Activated CD4-positive, alpha-beta T cell treated with anti-CD3 and anti-CD28 coated beads, Interleukin-2, Interleukin-4, amounts not matched to agents 100 ng/mL and 50 ng/mL, durations not matched to agents 16 hours and 8 hours (primary cell): ENCODE measurements at regions not wholly inside any gene's neighbourhood (a gene's known extent, or its start where the extent isn't known, plus 50 kb on each side); places are given as distances from the start of the nearest gene placed in this dataset.
"Not testable (repeated sequence)": the region's sequence is repeated elsewhere in the genome, so short reads cannot be mapped to it uniquely, and the experiment has no call there.

Experiments
- DNase-seq: peaks from one replicate; pipeline ENCODE4 v3.0.0-alpha.2; 2020; ENCODE audit warnings: low spot score

GRCh38 chr2:2896011-2896410 is 481.6 kb downstream of the EIPR1 start:
- no peak for DNase-seq

DNA sequence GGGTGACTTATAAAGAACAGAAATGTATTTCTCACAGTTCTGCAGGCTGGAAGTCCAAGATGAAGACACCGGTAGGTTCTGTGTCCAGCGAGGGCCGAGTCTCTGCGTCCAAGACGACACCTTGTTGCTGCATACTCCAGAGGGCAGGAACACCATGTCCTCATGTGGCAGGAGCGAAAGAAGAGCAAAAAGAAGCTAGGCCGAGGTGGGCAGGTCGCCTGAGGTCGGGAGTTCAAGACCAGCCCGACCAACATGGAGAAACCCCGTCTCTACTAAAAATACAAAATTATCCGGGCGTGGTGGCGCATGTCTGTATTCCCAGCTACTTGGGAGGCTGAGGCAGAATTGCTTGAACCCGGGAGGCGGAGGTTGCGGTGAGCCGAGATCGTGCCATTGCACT is 483.6 kb downstream of the EIPR1 start:
- not testable (repeated sequence) for DNase-seq

- DNase-seq, result no peak
Observed at GRCh38 chr2:2892892-2893291, 484.7 kb downstream of the EIPR1 start.

- no peak for DNase-seq
Observed at GRCh38 chr2:2892378-2892777, 485.2 kb downstream of the EIPR1 start.

GRCh38 chr2:2890901-2891300 is 486.7 kb downstream of the EIPR1 start:
- no peak for DNase-seq

GRCh38 chr2:2890246-2890645 is 487.4 kb downstream of the EIPR1 start:
- no peak for DNase-seq

DNA sequence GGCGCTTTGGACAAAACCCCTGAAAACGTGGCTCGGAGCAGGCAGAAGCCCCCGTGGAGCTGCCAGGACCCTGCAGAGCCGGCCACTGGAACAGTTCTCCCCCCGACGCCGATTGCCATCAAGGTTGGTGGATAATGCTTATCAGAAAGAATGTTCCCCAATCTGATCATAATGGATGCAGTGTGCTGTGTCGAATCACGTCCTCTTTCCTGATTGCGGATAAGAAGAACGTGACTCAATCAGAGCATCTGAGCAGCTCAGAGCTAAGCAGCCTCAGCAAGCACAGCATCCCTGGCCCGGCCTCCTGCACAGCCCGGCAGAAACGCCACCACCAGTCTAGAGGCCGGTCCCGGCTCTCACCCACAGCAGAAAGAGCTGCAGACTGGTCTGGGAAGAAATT is 488.0 kb downstream of the EIPR1 start:
- no peak for DNase-seq

DNA sequence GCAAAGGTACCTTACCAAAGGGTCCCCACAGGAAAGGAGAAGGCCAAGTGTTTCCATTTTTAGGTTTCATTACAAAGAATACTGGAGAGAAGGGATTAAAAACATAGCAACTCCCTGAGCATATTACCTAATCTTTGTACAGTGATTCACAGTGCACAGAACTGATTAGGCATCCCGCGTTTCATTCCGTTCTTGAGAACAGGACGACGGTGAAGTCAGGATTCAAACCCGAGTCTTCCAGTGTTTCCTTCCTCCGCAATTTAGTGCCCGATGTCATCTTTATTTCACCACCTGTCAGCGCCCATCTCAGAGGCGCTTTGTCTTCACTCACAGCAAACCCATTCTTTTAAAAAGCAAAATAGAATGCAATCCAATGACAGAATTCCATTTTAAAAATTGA is 488.5 kb downstream of the EIPR1 start:
- no peak for DNase-seq

GRCh38 chr2:2887772-2888387 is 489.7 kb downstream of the EIPR1 start:
- DNase-seq, result no peak

DNA sequence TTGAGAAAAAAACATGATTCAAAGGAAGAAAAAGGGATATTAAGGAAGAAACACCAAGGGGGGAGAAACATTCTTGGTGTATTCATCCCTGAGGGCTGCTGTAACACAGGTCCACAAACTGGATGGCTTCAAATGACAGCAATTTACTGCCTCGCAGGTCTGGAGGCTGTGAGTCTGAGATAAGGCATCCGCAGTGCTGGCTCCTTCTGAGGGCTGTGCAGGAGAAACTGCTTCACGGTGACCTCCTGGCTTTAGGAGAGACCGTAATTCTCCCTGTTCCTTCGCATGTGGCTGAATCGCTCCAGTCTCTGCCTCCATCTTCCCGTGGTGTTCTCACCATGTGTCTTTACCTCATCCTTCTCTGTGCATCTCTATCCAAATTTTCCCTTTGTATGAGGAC is 490.7 kb downstream of the EIPR1 start:
- no peak for DNase-seq

GRCh38 chr2:2881499-2881898 is 496.1 kb downstream of the EIPR1 start:
- DNase-seq, result no peak

DNA sequence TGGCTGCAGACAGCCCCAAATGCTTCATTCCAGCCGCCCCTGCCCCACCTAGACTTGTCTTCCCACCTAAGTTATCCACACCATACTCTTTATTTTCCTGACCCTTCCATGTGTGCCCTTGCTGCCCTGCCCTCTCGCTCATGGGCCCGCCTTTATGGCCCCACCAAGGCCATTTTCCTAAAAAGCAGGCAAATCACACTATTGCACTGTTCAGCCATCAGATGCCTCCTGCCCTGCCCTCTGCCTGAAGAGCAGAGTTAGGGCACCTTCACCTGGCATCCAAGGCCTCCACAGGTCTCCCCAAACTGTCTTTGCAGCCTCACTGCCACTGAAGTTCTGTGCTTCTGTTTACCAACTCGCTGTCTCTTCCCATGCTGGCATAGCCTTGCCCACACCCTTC is 496.7 kb downstream of the EIPR1 start:
- no peak for DNase-seq

- DNase-seq, result no peak
Observed at GRCh38 chr2:2879781-2880180, 497.8 kb downstream of the EIPR1 start.

GRCh38 chr2:2879071-2879470 is 498.5 kb downstream of the EIPR1 start:
- no peak for DNase-seq

DNA sequence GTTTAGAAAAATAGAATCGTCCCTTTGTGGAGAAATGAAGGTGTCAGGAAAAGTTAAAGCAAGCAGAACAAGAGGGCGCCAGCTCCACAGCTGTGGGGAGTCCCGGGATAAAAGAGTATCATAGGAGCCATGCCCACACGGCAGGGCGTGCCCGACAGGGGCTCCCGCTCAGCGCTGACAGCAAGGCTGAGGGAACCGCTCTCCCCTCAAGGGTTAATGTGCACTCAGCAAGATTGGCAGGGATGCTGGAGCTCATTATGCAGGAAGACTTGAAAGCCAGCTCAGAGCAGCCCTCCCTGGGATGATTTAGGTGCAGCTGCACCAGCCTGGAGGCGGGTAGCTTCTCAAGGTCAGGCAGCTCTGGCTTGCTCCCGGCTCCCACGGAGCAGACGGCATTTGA is 500.2 kb downstream of the EIPR1 start:
- DNase-seq, result no peak

GRCh38 chr2:2876331-2877221 is 501.0 kb downstream of the EIPR1 start:
- no peak for DNase-seq

DNA sequence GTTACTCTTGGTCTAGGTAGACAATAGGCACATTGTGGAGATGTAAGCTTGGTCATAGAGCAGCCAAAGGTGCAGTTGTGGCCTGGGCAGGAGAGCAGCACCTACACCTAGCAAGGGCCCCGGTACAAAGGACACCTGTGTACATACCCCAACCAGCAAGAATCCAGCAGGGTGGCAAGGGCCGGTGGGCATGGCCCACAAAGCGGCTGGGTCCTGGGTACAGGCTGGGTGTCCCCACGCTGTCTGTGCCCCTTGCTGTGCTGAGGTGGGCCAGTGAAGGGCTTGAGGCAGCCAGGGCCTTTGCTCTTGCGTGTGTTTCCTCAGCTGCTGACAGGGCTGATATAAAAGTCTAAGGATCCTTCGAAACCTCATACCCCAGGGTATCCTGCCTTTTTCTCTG is 501.8 kb downstream of the EIPR1 start:
- DNase-seq, result no peak

GRCh38 chr2:2875296-2875695 is 502.3 kb downstream of the EIPR1 start:
- no peak for DNase-seq

GRCh38 chr2:2874805-2875204 is 502.8 kb downstream of the EIPR1 start:
- DNase-seq, result no peak

DNA sequence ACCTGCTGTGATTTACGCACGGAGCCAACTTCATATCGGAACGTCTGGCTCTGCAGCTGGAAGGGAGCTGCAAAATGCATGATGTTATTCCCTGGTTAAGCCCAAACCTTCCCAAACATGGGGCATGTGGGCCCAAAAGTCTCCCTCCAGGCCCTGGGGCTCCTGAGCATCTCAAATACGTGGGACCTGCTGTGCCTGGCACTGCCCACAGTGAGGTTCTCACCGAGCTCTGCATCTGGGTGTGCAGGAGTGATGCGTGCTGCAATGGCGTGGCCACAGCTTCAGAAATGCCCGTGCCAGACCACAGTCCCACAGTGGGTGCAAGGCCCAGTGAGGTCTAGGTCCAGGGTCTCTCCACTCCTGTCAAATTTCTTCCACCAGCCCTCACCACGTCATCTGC is 503.3 kb downstream of the EIPR1 start:
- no peak for DNase-seq

- DNase-seq, result no peak
Observed at GRCh38 chr2:2873450-2873811, 504.2 kb downstream of the EIPR1 start.

DNA sequence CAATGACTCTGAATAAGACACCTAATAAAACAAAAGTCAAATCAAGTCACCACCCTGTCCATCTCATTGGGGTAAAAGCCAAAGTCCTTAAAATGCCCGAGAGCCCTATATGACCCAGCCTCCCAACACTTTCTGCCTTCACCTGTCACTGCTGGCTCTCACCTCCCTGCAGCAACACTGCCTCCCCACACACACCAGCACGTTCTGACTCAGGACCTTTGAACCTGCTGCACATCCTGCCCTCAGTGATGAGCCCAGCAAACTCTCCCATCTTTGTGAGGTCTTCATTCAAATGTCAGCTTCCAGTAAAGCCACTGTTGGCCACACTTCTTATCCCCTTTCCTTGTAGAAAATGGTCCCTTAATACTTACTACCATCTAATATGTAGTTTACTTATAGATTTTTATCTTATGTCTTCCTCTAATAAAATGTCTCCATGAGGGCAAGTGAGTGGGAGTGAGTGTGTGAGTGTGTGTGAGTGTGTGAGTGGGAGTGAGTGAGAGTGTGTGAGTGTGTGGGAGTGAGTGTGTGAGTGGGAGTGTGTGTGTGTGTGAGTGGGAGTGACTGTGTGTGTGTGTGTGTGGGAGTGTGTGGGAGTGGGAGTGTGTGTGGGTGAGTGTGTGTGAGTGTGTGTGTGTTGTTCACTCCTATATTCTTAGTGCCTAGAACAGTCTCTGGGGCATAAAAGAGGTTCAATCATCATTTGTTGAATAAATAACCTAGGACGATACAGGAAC is 504.7 kb downstream of the EIPR1 start:
- no peak for DNase-seq

DNA sequence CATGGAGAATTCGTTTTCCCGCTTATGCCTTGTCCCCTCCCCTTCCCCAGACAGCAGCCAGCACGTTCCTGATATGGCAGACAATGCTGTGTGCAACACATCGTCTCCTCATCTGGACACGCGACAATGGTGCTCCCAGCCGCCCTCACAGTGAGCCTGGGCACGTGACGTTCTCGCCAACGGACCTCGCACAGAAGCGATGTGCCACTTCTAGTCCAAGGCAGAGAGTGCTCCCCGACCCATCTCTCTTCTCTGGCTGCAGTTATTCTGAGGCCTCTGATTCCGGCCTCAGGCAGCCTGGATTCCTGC is 505.4 kb downstream of the EIPR1 start:
- DNase-seq, result no peak
